ENCODE measurements at regions not wholly inside any gene's neighbourhood (a gene's known extent, or its start where the extent isn't known, plus 50 kb on each side); places are given as distances from the start of the nearest gene placed in this dataset.

- TF ChIP-seq MXD1 (CRISPR knock-in tag; IDR thresholded peaks at IDR 0.05; ENCODE audit: borderline replicate concordance, poor library complexity, severe bottlenecking), result no peak
- TF ChIP-seq ZNF232 (CRISPR knock-in tag; IDR thresholded peaks at IDR 0.05), result no peak
- no peak for TF ChIP-seq ZNF146 (CRISPR knock-in tag; IDR thresholded peaks at IDR 0.05; ENCODE audit: unreplicated experiment)
- TF ChIP-seq ARID3B (CRISPR knock-in tag; IDR thresholded peaks at IDR 0.05; ENCODE audit: borderline replicate concordance), result no peak
- TF ChIP-seq PTRF (tag; IDR thresholded peaks at IDR 0.05), result no peak
- TF ChIP-seq ZNF175 (CRISPR knock-in tag; IDR thresholded peaks at IDR 0.05; ENCODE audit: low read depth), result no peak
- TF ChIP-seq UBTF (IDR thresholded peaks at IDR 0.05; ENCODE audit: borderline replicate concordance in 1 of 2, low read depth in 2 of 2, low read length in 2 of 2), result no peak
- no peak for TF ChIP-seq RFX5 (IDR thresholded peaks at IDR 0.05; ENCODE audit: low read depth, low read length)
- TF ChIP-seq ATF2 (CRISPR knock-in tag; IDR thresholded peaks at IDR 0.05), result no peak
- no peak for TF ChIP-seq THAP12 (CRISPR knock-in tag; IDR thresholded peaks at IDR 0.05)
- no peak for TF ChIP-seq MCM5 (IDR thresholded peaks at IDR 0.05; ENCODE audit: low read depth)
- no peak for TF ChIP-seq MECOM (CRISPR knock-in tag; IDR thresholded peaks at IDR 0.05)
- TF ChIP-seq BRF1 (IDR thresholded peaks at IDR 0.05; ENCODE audit: borderline replicate concordance, extremely low read depth, insufficient read length), result no peak
- no peak for TF ChIP-seq FOXP4 (CRISPR knock-in tag; IDR thresholded peaks at IDR 0.05; ENCODE audit: borderline replicate concordance)
- TF ChIP-seq ZNF316 (IDR thresholded peaks at IDR 0.05), result peak; percentile 82
Observed at GRCh38 chr2:131682122-131682944, 154.6 kb downstream of the CCDC74A start (continued).

Data from K562 (cell line).